ENCODE measurements at regions not wholly inside any gene's neighbourhood (a gene's known extent, or its start where the extent isn't known, plus 50 kb on each side); places are given as distances from the start of the nearest gene placed in this dataset.

DNA sequence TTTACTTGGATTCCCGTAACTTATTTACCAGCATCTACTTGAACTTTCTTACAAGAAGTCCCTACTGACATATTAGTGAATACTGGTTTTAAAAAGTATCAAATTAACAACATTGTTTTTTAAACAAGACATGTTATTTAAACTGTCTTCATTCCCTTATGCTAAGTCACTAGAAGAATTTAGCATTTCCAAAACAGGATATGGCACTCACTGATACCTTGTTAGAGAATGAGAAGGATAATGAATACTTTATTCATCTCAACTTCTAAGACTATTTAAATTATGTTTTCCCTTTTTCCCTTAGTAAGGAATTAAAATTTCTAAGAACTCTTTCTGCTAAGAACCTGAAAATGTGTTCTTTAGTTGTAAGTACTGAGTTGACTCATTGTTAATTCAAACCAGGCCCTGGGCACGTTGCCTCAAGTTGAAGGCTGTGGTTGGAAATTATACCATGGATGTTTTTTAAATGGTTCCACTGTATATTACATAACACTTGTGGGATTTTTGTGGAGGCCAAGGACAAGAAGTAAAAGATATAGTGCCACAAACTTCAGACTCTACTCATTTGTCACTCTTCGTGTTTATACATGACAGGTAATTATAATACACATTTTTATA, 219.0 kb upstream of the EDIL3 start:
- no peak for DNase-seq (ENCODE audit: low spot score)

DNA sequence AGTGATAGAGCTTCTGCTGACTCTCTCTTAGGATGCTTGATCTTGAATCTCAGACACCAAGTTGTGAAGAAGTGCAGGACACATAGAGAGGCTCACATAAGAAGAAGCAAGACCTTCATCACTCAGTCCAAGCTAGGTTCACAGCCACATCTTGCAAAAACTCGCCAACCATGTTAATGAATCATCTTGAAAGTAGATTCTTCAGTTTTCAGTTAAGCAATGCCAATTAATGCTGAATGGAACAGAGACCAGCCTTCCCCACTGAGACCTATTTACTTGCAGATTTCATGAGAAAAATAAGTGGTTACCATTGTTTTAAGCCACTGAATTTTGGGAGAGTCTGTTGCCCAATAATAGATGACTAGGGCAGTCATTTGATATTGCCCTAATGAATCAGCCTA, 217.7 kb upstream of the EDIL3 start:
- DNase-seq (ENCODE audit: low spot score) = no peak

DNA sequence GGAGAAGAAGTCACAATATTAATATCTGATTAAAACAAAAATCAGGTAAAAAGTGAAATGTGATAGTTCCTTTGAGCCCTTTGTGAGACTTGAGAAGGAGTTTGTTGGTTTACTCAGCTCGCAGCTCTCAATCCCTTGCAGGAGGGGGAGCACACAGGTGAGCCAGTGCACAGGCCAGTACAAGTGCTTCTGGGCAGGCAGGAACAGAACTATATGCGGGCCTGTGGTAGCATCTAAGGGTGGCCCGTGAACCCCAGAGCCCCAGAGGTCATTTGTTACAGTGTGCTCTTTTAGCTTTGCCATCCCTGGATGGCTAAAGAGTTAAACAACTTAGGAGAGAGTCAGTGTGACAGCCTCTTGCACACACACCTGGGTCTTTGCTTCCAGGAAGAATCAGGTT, 215.3 kb upstream of the EDIL3 start:
- DNase-seq (ENCODE audit: low spot score) = no peak

DNA sequence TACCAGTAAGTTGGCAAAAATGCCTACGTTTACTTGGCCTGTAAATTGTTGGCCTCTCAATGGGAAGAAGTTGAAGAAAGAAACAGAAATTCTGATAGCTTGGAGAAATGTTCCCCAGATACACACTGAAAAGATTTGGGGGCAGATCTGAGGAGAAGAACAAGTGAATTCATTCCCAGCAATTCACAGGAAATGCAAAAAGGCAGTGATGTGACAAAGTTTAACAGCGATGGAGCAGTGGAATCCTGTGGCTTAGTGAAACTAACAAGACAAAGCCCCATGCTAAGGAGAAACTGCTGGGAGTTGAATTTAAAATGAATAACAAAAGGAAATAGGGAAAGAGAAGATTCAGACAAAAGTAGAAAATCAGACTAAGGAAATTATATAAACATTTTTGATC, 213.2 kb upstream of the EDIL3 start:
- DNase-seq (ENCODE audit: low spot score) = no peak

DNA sequence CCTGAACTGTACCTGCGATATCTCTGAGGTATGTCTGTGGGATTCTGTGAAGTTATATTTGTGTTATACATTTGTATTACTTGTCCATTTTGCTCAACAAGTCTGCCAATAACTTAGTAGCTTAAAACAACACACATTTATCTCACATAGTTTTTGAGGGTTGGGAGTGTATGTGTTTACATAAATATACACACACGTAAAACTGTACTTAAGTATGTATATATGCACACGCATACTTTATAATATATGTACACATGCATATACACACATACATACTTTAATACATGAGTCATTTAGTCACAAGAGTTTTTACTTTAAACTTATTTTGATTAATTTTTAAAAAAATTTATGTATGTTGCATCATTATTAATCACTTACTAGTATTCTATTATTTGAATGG, 205.9 kb upstream of the EDIL3 start:
- DNase-seq (ENCODE audit: low spot score) = no peak

DNA sequence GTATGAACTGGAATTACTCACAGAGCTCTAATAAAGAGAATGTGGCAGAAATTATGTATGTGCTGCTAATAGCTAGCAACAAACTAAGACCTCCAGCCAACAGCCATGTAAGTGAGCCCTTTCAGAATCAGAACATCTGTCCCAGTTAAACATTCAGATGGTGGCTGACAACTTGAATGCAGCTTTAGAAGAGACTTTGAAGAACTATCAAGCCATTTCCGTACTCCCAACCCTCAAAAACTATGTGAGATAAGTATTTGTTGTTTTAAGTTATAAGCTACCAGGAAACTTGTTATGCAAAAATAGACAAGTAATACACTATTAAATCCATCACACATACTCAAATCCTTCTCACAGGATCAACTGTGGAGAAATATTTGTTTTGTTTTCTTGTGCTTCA, 205.2 kb upstream of the EDIL3 start:
- DNase-seq (ENCODE audit: low spot score) = no peak

DNA sequence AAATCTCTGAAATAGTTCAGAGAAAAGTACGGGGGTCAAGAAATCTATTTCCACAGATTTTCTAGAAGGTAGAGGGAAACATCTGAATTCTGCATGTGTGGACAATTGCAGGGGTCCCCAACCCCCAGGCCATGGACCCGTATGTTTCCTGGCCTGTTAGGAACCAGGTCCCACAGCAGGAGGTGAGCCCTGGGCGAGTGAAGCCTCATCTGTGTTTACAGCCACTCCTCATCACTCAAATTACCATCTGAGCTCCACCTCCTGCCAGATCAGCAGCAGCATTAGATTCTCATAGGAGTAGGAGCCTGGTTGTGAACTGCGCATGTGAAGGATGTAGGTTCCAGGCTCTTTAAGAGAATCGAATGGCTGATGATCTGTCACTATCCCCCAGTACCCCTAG, 200.5 kb upstream of the EDIL3 start:
- no peak for DNase-seq (ENCODE audit: low spot score)

DNA sequence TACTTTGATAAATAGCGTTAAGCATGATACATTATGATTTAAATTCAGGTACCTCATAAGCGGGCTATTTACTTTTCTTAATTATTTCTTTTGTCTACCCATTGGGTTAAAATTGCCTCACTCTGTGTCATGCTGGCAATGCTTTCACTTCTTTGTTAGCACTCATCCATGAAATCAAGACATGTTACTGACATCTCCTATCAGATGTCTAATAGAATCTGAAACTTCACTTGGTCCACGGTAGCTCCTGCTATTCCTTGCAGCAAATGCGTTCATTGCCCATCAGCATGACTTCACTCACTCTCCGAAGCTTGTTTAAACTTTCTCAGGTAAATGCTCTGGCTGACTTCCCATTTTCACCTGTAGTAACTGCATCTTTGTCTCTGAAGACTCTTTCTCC, 193.5 kb upstream of the EDIL3 start:
- DNase-seq (ENCODE audit: low spot score) = no peak

DNA sequence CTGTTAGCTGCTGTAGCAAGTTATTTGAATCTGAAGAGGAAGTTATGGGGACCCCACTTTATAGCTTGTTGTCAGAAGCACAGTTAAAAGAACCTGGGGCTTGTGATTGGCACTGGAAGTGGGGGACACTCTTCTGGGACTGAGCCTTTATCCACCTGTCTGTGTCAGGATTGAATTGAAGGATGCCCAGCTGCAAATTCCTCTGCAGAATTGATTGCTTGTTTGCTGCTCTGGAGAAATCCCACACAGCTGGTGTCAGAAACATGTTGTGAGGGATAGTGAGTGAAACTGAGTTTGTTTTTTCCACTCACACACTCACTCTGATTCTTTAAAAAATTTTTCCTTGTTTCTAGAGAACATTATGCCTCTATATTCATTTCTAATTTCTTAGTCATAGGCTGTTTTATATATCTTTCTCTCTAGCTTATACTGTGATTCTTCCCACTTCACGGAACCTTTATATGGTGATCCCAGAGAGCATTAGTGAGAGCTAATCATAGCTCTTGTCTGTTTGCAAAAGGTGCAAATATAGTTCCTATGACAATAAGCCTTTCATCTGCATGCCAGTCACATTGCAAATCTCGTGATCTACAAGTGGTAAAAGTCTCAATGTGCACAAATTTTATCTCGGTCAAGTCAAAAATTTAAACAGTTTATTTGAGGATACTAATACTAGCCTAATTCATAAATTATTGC, 188.5 kb upstream of the EDIL3 start:
- DNase-seq (ENCODE audit: low spot score) = no peak

DNA sequence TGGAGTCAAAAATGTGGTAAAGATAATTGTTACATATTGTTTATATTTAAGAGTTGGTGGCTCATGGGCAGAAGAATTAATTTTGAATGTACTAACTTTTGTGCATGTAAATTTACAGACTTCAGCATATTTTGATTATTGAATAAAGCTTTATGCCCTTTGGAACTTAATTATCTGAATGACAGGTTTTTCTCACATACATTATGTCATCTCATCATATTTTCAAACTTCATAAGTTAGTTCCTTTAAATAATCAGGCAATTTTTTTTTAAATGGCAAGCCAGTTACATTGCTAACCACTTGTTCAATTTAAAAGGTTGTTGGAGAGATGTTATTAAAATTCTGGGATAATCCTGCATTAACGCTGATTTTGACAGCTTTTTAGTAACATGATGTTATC, 184.6 kb upstream of the EDIL3 start:
- no peak for DNase-seq (ENCODE audit: low spot score)

DNA sequence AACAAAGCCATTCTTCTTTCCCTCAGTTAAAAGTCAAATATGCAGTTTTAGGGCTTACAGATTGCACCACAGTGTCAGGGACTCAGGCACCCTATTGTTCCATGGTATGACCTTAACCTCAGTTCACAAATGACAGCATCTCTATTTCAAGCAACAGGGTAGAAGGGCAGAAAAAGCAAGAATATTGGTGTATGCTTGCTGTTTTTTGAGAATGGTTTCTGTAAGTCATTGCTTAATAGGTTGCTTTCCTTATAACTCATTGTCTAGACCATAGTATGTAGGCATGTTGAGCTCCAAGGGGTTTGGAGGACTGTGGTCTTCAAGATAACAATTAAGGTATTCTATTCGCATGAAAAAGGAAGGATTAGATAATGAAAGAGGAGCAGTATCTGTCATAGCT, 183.5 kb upstream of the EDIL3 start:
- DNase-seq (ENCODE audit: low spot score) = no peak

DNA sequence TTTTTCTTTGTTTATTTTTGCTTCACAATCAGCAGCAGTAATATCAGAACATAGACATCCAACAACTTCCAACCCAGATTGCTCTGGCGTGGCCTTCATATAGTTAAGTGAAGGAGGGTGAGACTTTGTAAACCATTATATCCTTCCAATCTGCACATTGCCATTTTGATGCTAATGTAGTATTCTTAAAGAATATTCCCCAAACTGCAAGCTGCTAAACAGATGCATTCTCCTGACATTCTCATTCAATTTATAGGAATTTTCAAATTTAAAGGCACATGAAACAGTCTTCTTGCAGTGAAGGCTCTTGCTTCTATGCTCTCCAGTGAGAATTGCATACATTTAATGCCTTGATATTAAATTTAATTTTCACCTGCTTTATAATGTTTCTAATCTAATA, 181.2 kb upstream of the EDIL3 start:
- no peak for DNase-seq (ENCODE audit: low spot score)

DNA sequence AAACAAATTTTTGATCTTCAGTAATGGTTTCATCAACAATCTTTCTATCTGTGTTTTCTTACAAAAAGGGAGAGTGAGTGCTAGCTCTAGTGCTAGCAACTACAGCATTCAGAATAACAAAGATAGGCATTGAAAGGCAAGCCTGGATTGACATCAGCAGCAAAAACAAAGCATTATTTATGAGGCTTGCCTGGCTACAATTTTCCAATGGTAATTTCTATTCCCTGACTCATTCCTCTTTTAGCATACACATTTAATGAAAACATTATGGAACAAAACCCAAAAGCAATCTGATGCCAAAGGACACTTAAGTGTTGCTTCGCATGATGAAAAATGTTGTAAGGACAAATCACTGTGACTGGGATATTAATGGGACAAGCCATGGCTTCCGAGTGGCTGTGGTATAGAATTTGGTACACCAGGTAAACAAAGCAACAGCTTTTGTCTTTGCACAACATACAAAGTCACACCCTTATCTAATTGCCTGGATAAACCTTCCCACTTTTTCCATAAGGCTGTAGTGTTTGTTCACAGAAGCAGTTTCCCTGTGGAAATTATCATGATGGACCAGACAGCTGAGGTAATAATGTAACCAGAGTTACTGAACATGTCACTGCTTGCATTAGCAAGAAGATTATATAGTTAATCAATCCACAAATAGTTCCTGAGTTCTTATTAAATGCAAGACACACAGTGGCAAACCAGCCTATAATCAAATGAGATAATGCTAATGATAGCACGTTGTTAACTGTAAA, 179.8 kb upstream of the EDIL3 start:
- DNase-seq (ENCODE audit: low spot score) = no peak

DNA sequence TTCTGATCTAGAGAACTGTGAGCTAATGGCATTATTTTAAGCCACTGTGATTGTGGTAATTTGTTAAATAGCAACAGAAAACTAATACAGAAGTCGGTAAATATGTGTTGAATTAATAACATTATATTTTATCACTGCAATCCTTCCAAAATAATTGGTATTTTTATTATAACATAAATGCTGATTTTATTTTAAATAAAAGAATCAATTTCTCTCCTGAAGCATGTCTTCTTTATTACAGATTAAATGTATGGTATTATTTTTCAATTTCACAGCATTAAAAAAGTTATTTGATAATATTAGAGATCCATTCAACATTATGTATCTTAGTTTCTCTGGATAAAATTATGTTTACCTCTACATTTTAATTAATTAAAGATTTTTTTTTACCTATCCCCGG, 165.5 kb upstream of the EDIL3 start:
- no peak for DNase-seq (ENCODE audit: low spot score)

DNA sequence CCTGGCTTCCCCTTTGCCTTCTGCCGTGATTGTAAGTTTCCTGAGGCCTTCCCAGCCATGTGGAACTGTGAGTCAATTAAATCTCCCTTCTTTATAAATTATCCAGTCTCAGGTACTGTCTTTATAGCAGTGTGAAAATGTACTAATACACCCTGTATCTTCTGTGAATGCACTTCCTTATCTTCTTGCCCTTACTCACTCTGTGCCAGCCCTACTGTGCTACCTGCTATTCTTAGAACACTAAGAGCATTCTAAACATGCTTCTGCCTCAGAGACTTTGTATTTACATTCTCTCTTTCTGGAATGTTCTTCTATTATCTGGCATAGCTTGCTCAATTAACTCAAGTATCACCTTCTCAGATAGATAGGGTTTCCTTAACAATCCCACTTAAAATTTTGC, 164.4 kb upstream of the EDIL3 start:
- no peak for DNase-seq (ENCODE audit: low spot score)

DNA sequence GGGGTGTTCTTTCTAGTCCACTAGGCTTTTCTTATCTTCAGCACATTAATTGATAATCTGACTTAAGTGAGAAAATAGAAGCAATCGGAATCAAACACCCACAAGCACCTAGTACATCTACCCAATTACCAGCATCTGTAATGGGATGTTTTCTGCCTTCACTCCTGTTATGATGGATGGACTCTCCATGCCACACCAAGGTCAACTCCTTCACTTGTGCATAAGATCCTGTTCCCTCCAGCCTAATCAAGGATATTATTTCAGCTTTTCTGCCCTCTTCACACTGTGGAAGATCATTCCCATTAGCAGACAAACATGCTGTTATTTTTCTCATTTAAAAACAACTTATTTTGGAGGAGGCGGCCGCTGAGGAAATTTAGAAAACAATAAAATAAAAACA, 162.0 kb upstream of the EDIL3 start:
- no peak for DNase-seq (ENCODE audit: low spot score)

DNA sequence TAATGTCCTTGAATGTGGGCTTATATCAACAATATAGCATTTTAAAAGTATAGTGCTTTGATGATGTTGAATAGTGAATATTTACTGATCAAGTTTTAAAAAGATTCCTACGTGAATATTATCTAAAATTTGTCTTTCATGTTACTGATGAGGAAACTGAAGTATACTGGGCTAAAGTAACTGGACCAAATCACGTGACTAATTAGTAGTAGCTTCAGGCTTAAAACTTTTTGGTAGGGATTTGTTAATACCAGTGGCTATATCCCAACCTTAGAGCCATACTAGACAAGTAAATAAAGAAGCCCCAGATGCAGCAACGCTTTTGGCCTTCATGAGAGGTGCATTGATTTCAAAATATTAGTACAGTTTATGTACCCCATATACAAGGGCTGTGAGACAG, 152.1 kb upstream of the EDIL3 start:
- no peak for DNase-seq (ENCODE audit: low spot score)

DNA sequence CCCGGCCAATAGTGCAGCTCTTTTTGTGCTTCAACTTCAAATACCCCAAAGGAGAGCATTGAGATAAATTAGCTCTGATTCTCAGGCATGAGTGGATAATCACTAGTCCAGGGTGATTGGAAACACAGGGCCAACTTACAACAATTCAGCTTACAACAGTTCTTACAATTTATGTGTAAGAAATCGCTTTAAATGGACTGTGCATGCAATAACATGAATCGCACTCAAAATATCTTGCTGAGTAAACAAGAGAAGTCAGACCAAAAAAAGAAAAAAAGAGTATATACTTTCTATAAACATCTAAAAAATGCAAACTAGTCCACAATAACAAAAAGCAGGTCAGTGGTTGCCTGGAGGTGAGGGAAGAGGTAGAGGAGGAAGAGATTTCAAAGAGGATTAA, 150.6 kb upstream of the EDIL3 start:
- DNase-seq (ENCODE audit: low spot score) = no peak

DNA sequence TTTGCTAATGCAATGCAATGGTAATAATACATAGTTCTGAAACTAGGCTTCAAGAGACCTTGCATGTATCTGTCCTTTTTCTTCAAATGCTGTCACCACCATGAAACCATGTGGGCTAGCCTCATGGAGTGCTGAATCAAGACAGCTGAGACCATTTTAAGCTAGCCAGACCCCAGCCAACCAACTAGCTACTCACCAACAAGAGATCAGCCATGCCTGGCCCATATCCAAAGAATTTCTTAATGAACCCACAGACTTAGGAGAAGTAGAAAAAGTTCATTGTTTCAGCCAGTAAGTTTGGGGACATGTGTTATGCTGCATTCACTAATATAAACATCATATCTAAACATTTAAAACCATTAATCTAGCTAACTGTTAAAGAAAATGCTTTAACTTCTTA, 139.8 kb upstream of the EDIL3 start:
- no peak for DNase-seq (ENCODE audit: low spot score)

DNA sequence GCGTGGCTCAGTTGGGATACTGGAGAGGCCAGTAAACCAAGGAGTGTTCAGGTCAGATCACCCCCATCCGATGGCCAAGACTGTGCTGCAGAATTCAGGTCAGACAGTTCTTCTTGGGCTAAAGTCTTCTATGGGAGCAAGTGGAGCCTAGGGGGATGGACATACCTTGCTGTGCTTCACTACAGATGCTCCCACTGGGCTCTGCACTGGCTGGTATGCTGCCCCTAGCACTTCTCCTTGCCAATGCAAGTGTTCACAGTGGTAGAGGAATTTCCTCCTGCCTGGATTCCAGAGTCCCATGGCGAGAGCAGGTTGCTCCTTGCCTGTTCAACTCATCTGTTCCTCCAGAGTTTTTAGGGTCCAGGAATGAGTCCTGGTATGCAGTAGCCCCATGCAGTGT, 134.2 kb upstream of the EDIL3 start:
- no peak for DNase-seq (ENCODE audit: low spot score)

DNA sequence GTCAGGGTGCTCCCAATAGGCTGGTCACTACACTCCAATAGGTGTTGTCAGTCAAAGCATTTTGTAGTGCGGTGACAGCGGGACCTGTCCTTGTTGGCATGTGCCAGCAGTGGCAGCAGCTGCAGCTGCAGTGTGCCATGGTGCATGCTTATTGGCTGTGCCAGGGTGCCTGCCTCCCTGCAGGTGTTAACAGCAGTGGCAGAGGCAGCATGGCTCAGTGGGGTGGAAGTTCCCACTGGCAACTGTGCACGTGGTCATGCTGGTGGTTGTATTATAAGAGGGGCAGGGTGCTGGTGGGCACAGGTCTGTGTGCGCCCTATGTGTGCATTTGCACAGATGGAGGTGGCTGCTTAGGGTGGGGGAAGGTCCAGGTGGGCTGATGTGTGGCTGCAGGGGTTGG, 133.7 kb upstream of the EDIL3 start:
- DNase-seq (ENCODE audit: low spot score) = no peak

DNA sequence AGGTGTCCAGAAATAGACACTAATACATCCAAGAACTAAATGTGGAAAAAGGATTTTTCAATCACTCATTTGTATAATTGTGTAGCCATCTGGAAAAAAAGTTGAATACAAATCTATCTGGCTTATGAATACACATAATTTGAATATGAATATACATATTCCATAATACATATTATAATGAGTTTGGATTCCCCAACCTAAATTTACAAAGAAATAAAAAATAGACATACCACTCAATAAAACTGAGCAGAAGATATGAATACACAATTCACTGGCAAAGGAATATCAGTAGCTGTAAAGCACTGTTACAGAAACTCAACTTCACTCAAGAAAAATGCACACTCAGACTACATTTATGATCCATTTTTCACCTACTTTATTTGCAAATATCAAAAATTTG, 121.9 kb upstream of the EDIL3 start:
- no peak for DNase-seq (ENCODE audit: low spot score)

DNA sequence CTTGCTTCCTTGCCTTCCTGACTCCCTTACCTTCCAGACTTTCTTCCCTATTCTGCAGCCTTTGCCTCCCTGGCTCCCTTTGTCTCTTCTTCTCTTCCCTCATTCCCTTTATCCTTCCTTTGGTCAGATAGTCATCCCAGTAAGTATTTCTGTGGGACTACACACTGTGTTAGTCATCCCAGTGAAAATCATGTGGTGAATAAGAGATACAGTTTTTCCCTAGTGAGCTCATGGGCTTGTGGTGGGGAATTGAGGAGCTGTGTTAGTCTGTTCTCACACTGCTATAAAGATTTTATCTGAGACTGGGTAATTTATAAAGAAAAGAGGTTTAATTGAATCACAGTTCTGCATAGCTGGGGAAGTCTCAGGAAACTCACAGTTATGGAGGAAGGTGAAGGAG, 109.8 kb upstream of the EDIL3 start:
- DNase-seq (ENCODE audit: low spot score) = no peak

DNA sequence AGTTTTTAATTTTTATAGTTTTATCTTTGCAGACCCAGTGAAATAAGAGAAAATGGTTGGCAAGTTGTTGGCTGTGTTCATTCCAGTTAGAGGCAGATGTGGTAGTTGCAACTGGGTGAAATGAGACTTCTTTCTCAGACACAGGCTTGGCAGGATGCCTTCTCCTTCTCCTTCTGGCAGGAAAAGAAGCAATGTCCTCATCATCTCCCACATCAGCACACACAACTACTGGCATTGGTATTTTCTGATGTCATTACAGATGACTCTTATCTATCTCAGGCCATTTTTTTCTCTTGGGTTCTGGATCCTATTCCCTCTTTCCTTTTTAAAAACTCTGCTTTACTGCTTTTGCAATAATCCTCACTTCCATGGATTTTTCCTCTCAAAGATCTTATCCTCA, 103.3 kb upstream of the EDIL3 start:
- no peak for DNase-seq (ENCODE audit: low spot score)
